ENCODE measurements at regions not wholly inside any gene's neighbourhood (a gene's known extent, or its start where the extent isn't known, plus 50 kb on each side); places are given as distances from the start of the nearest gene placed in this dataset.

DNA sequence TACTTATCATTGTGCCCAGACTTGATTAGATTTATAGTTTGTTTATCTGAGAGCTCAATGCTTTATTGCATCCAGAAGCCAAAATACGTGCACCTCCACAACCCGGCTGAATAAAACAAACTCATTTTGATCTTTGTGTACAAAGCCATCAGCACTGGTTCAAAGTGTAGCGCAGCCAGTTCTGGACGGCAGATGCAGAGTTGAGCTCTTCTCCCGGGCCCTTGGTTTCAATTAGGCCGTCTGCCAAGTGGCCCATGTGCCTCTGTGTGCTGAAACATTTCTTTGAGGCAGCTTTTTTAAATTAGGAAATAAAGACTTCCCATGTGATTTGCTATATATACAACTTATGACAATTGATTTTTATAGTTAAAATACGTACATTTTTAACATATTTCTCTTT lies 96.2 kb upstream of the RSPO3 start:
- TF ChIP-seq, protein P1, sequence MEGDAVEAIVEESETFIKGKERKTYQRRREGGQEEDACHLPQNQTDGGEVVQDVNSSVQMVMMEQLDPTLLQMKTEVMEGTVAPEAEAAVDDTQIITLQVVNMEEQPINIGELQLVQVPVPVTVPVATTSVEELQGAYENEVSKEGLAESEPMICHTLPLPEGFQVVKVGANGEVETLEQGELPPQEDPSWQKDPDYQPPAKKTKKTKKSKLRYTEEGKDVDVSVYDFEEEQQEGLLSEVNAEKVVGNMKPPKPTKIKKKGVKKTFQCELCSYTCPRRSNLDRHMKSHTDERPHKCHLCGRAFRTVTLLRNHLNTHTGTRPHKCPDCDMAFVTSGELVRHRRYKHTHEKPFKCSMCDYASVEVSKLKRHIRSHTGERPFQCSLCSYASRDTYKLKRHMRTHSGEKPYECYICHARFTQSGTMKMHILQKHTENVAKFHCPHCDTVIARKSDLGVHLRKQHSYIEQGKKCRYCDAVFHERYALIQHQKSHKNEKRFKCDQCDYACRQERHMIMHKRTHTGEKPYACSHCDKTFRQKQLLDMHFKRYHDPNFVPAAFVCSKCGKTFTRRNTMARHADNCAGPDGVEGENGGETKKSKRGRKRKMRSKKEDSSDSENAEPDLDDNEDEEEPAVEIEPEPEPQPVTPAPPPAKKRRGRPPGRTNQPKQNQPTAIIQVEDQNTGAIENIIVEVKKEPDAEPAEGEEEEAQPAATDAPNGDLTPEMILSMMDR (IDR thresholded peaks at IDR 0.05; ENCODE audit: insufficient read depth, low read length, missing control alignments): no peak
- ChIA-PET POLR2A (no interaction called here), CTCF (no interaction called here)
- DNase-seq (ENCODE audit: low read depth, low spot score): no peak
- H3K4me3 ChIP-seq (ENCODE audit: low read depth, low read length): no peak overlapping the region

DNA sequence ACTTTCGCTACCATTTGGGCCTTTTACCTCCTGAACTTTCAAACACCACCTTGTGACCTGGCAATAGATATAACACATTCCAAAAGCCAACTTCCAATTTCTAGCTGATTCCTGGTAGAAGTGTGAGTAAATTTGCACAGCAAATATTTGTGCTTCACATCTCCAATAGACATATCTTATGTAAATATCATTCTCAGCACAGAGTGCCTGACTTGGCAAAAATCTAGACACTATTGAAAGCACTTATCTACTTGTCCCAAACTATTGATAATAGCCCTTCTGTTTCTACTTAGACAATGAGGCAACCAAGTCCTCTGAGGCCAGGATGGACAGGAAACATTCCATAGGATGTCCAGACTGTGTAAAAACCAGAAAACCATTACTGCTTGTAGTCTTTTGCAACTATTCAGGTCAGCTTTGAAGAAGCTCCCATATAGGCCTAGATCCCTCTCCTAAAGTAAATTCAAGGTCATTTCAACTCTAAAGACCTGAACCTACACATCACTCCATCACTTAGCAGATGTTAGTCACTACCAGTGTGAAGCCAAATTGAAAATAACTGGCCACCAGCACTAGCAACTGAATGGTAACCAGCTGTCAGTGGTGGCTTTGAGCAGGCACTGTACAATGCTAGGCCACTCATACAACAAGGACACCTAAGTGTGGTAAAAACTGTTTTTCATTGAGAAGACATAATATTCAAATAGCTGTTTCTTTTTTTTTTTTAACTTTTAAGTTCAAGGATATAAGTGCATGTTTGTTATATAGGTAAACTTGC lies 95.3 kb upstream of the RSPO3 start:
- no peak for DNase-seq (ENCODE audit: low read depth, low spot score)
- CTCF ChIA-PET: no interaction called here
- POLR2A ChIA-PET: no interaction called here
- TF ChIP-seq, protein P1 (IDR thresholded peaks at IDR 0.05; ENCODE audit: insufficient read depth, low read length, missing control alignments): no peak
- H3K4me3 ChIP-seq (ENCODE audit: low read depth, low read length): no peak overlapping the region

DNA sequence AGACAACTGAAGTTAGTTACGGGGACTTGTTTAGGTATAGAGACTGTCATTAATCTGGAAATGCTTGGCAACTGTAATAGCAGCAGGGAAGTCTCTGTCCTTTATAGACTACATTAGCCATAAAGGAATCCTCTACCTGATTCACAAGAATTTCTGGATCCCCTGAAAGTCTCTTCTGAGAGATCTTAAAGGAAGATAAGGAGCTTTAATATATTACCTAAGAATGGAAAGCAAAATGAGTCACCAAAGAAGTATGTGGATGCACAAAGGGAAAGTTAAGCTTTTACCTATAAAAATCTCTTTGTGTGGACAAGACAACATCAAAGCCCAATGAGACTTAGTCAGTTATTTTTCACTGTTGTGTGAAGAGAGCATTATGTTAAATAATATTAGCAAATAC lies 92.2 kb upstream of the RSPO3 start:
- ChIA-PET CTCF (no interaction called here), POLR2A (no interaction called here)
- TF ChIP-seq, protein P1 (IDR thresholded peaks at IDR 0.05; ENCODE audit: insufficient read depth, low read length, missing control alignments): no peak
- no peak overlapping the region for H3K4me3 ChIP-seq (ENCODE audit: low read depth, low read length)
- DNase-seq (ENCODE audit: low read depth, low spot score): no peak

DNA sequence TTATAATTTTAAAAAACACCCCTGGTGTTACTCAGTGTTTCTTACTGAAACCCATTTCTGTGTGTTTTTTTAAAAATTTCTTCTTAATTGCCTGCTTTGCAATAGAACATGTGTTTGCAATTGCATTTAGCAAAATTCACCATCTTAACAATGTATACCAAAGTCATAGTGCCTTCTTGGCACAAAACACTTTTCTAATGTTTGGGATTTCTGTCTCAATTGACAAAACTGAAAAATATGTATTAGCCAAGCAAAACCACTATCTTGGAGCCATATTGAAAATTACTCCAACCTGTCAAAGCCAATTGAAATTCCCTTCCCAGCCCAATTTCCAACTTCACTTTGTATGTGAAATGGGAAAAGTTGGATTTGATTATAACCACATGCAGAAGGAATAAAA lies 88.4 kb upstream of the RSPO3 start:
- ChIA-PET CTCF (no interaction called here), POLR2A (no interaction called here)
- no peak overlapping the region for H3K4me3 ChIP-seq (ENCODE audit: low read depth, low read length)
- DNase-seq (ENCODE audit: low read depth, low spot score): no peak
- TF ChIP-seq, protein P1 (IDR thresholded peaks at IDR 0.05; ENCODE audit: insufficient read depth, low read length, missing control alignments): no peak

DNA sequence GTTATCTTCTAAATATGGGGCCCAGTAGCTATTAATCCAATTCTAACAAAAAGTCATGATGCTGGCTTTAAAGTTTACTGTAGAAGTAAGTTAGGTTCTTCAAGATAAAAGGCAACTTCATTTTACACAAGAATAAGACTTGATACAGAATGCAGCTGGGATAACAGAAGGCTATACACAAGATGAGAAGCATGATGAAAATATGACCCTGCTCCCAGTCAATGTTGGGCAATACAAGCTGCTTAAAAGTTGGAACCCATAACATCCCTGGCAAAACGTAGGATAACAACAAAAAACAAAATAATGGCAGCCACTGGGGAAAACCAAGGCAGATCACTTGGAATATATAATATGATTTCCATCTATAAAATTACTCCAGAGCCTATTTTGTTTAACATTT lies 87.6 kb upstream of the RSPO3 start:
- TF ChIP-seq, protein P1 (IDR thresholded peaks at IDR 0.05; ENCODE audit: insufficient read depth, low read length, missing control alignments): no peak
- ChIA-PET POLR2A (no interaction called here), CTCF (no interaction called here)
- H3K4me3 ChIP-seq (ENCODE audit: low read depth, low read length): no peak overlapping the region
- no peak for DNase-seq (ENCODE audit: low read depth, low spot score)

DNA sequence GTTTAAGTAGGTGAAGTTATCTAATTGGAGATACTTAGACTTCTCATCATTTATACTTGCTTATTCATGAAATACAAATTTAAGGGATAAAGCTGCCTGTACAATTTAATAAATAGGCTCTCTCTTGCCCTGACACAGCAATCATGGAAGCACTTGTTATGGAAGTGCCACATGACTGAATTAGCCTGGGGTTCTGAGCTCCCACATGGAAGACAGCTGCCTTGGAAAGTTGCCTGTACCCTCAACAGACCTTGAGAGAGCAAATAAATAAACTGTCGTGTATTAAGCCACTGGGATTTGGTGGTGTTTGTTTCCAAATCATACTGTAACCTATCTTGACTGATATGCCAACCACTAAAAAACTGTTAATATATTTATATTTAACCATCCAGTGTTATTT lies 87.0 kb upstream of the RSPO3 start:
- ChIA-PET CTCF (no interaction called here), POLR2A (no interaction called here)
- H3K4me3 ChIP-seq (ENCODE audit: low read depth, low read length): no peak overlapping the region
- TF ChIP-seq, protein P1 (IDR thresholded peaks at IDR 0.05; ENCODE audit: insufficient read depth, low read length, missing control alignments): no peak
- no peak for DNase-seq (ENCODE audit: low read depth, low spot score)
